ENCODE measurements at regions not wholly inside any gene's neighbourhood (a gene's known extent, or its start where the extent isn't known, plus 50 kb on each side); places are given as distances from the start of the nearest gene placed in this dataset.
"Not testable (repeated sequence)": the region's sequence is repeated elsewhere in the genome, so short reads cannot be mapped to it uniquely, and the experiment has no call there.

- H3K27me3 ChIP-seq (ENCODE audit: control insufficient read depth, insufficient read depth, low read length): no peaks in the 10 kb centered on the region
- DNase-seq (ENCODE audit: low read depth): no peak
- no peaks in the 10 kb centered on the region for H3K36me3 ChIP-seq (ENCODE audit: control insufficient read depth, insufficient read depth, low read length)
- TF ChIP-seq CTCF (IDR thresholded peaks at IDR 0.05; ENCODE audit: insufficient read depth, low read length, poor library complexity, severe bottlenecking): no peak
- no peak overlapping the region for H3K4me3 ChIP-seq (ENCODE audit: low read depth, low read length)
Observed at GRCh38 chr4:18100657-18101056, 79.1 kb upstream of the LCORL start.

- not testable (repeated sequence) for H3K36me3 ChIP-seq (ENCODE audit: control insufficient read depth, insufficient read depth, low read length); H3K4me3 ChIP-seq (ENCODE audit: low read depth, low read length); DNase-seq (ENCODE audit: low read depth); H3K27me3 ChIP-seq (ENCODE audit: control insufficient read depth, insufficient read depth, low read length)
Observed at GRCh38 chr4:18090447-18090846, 68.9 kb upstream of the LCORL start.

GRCh38 chr4:18082236-18082635 lies 60.7 kb upstream of the LCORL start:
- Histone ChIP-seq H3K27me3 (ENCODE audit: control insufficient read depth, insufficient read depth, low read length) (no peaks in the 10 kb centered on the region), H3K36me3 (ENCODE audit: control insufficient read depth, insufficient read depth, low read length) (no peaks in the 10 kb centered on the region), H3K4me3 (ENCODE audit: low read depth, low read length) (no peak overlapping the region)
- DNase-seq (ENCODE audit: low read depth): no peak
- TF ChIP-seq CTCF (IDR thresholded peaks at IDR 0.05; ENCODE audit: insufficient read depth, low read length, poor library complexity, severe bottlenecking): no peak

GRCh38 chr4:18081708-18082107 lies 60.2 kb upstream of the LCORL start:
- no peaks in the 10 kb centered on the region for H3K27me3 ChIP-seq (ENCODE audit: control insufficient read depth, insufficient read depth, low read length)

GRCh38 chr4:18077808-18078207 lies 56.3 kb upstream of the LCORL start:
- no peak for DNase-seq (ENCODE audit: low read depth)

More at GRCh38 chr4:18081708-18082107, 60.2 kb upstream of the LCORL start:
- Histone ChIP-seq H3K36me3 (ENCODE audit: control insufficient read depth, insufficient read depth, low read length) (no peaks in the 10 kb centered on the region), H3K4me3 (ENCODE audit: low read depth, low read length) (no peak overlapping the region)
- no peak for TF ChIP-seq CTCF (IDR thresholded peaks at IDR 0.05; ENCODE audit: insufficient read depth, low read length, poor library complexity, severe bottlenecking)
- DNase-seq (ENCODE audit: low read depth): no peak

GRCh38 chr4:18075823-18076433 lies 54.4 kb upstream of the LCORL start:
- peak; percentile 12 for TF ChIP-seq CTCF (IDR thresholded peaks at IDR 0.05; ENCODE audit: insufficient read depth, low read length, poor library complexity, severe bottlenecking)
- H3K4me3 ChIP-seq (ENCODE audit: low read depth, low read length): no peak overlapping the region
- H3K27me3 ChIP-seq (ENCODE audit: control insufficient read depth, insufficient read depth, low read length): no peaks in the 10 kb centered on the region
- H3K36me3 ChIP-seq (ENCODE audit: control insufficient read depth, insufficient read depth, low read length): no peaks in the 10 kb centered on the region
- no peak for DNase-seq (ENCODE audit: low read depth)

More at GRCh38 chr4:18077808-18078207, 56.3 kb upstream of the LCORL start:
- Histone ChIP-seq H3K4me3 (ENCODE audit: low read depth, low read length) (no peak overlapping the region), H3K27me3 (ENCODE audit: control insufficient read depth, insufficient read depth, low read length) (no peaks in the 10 kb centered on the region), H3K36me3 (ENCODE audit: control insufficient read depth, insufficient read depth, low read length) (no peaks in the 10 kb centered on the region)
- TF ChIP-seq CTCF (IDR thresholded peaks at IDR 0.05; ENCODE audit: insufficient read depth, low read length, poor library complexity, severe bottlenecking): no peak
